ENCODE measurements at regions not wholly inside any gene's neighbourhood (a gene's known extent, or its start where the extent isn't known, plus 50 kb on each side); places are given as distances from the start of the nearest gene placed in this dataset.

- TF ChIP-seq CTCF (IDR thresholded peaks at IDR 0.05) (no peak), POLR2A (IDR thresholded peaks at IDR 0.05) (no peak)
Observed at GRCh38 chr4:188779581-188779980, 640.3 kb downstream of the TRIML1 start.
